Activated naive CD4-positive, alpha-beta T cell treated with anti-CD3 and anti-CD28 coated beads, Interleukin-2, amount 50 U/mL, for 24 hours (primary cell): ENCODE measurements at regions not wholly inside any gene's neighbourhood (a gene's known extent, or its start where the extent isn't known, plus 50 kb on each side); places are given as distances from the start of the nearest gene placed in this dataset.
"Not testable (repeated sequence)": the region's sequence is repeated elsewhere in the genome, so short reads cannot be mapped to it uniquely, and the experiment has no call there.

Source experiments
- H3K27ac Mint-ChIP-seq: one replicate; pipeline ENCODE4 v1.8.0; 2021; ENCODE audit warnings: mild to moderate bottlenecking, mixed read lengths
- H3K27me3 Mint-ChIP-seq: one replicate; pipeline ENCODE4 v1.8.0; 2021; ENCODE audit warnings: mixed read lengths
- H3K36me3 Mint-ChIP-seq: one replicate; pipeline ENCODE4 v1.8.0; 2021; ENCODE audit warnings: mixed read lengths
- H3K4me1 Mint-ChIP-seq: one replicate; pipeline ENCODE4 v1.8.0; 2021; ENCODE audit warnings: mixed read lengths
- H3K4me3 Mint-ChIP-seq: one replicate; pipeline ENCODE4 v1.8.0; 2021; ENCODE audit warnings: mild to moderate bottlenecking, mixed read lengths
- H3K9me3 Mint-ChIP-seq: one replicate; pipeline ENCODE4 v1.8.0; 2021; ENCODE audit warnings: mixed read lengths

- Mint-ChIP-seq H3K9me3 (no peaks in the 10 kb centered on the region), H3K27me3 (no peaks in the 10 kb centered on the region), H3K4me1 (no peaks in the 10 kb centered on the region), H3K27ac (no peak overlapping the region), H3K36me3 (no peaks in the 10 kb centered on the region), H3K4me3 (no peak overlapping the region)
Observed at GRCh38 chr13:76610819-76611415, 275.3 kb downstream of the KCTD12 start.

- Mint-ChIP-seq H3K4me1 (no peaks in the 10 kb centered on the region), H3K4me3 (no peak overlapping the region), H3K27me3 (no peaks in the 10 kb centered on the region), H3K36me3 (no peaks in the 10 kb centered on the region), H3K9me3 (no peaks in the 10 kb centered on the region), H3K27ac (no peak overlapping the region)
Observed at GRCh38 chr13:76609643-76610042, 276.6 kb downstream of the KCTD12 start.

GRCh38 chr13:76607866-76608265 is 278.3 kb downstream of the KCTD12 start:
- H3K4me3 Mint-ChIP-seq: no peak overlapping the region
- no peaks in the 10 kb centered on the region for H3K9me3 Mint-ChIP-seq
- no peak overlapping the region for H3K27ac Mint-ChIP-seq
- no peaks in the 10 kb centered on the region for H3K27me3 Mint-ChIP-seq
- H3K36me3 Mint-ChIP-seq: no peaks in the 10 kb centered on the region
- no peaks in the 10 kb centered on the region for H3K4me1 Mint-ChIP-seq

GRCh38 chr13:76600081-76600480 is 286.1 kb downstream of the KCTD12 start:
- no peaks in the 10 kb centered on the region for H3K36me3 Mint-ChIP-seq
- H3K9me3 Mint-ChIP-seq: no peaks in the 10 kb centered on the region
- H3K4me1 Mint-ChIP-seq: no peaks in the 10 kb centered on the region
- no peak overlapping the region for H3K4me3 Mint-ChIP-seq
- H3K27me3 Mint-ChIP-seq: peaks cover 2% of the 10 kb centered on the region
- H3K27ac Mint-ChIP-seq: no peak overlapping the region

- no peak overlapping the region for H3K27ac Mint-ChIP-seq
- no peak overlapping the region for H3K4me3 Mint-ChIP-seq
- no peaks in the 10 kb centered on the region for H3K36me3 Mint-ChIP-seq
- peaks cover 5% of the 10 kb centered on the region for H3K27me3 Mint-ChIP-seq
- no peaks in the 10 kb centered on the region for H3K9me3 Mint-ChIP-seq
- no peaks in the 10 kb centered on the region for H3K4me1 Mint-ChIP-seq
Observed at GRCh38 chr13:76597868-76598267, 288.3 kb downstream of the KCTD12 start.

GRCh38 chr13:76596216-76596615 is 290.0 kb downstream of the KCTD12 start:
- H3K9me3 Mint-ChIP-seq: no peaks in the 10 kb centered on the region
- no peak overlapping the region for H3K4me3 Mint-ChIP-seq
- peaks cover 8% of the 10 kb centered on the region for H3K27me3 Mint-ChIP-seq
- no peaks in the 10 kb centered on the region for H3K4me1 Mint-ChIP-seq
- no peak overlapping the region for H3K27ac Mint-ChIP-seq
- H3K36me3 Mint-ChIP-seq: no peaks in the 10 kb centered on the region

- Mint-ChIP-seq H3K27me3 (peaks cover 8% of the 10 kb centered on the region), H3K4me1 (no peaks in the 10 kb centered on the region), H3K27ac (no peak overlapping the region), H3K36me3 (no peaks in the 10 kb centered on the region), H3K9me3 (no peaks in the 10 kb centered on the region), H3K4me3 (no peak overlapping the region)
Observed at GRCh38 chr13:76594435-76594834, 291.8 kb downstream of the KCTD12 start.

GRCh38 chr13:76586842-76587241 is 299.4 kb downstream of the KCTD12 start:
- Mint-ChIP-seq H3K4me1 (no peaks in the 10 kb centered on the region), H3K4me3 (no peak overlapping the region), H3K9me3 (no peaks in the 10 kb centered on the region), H3K27ac (no peak overlapping the region), H3K36me3 (no peaks in the 10 kb centered on the region), H3K27me3 (peaks cover 11% of the 10 kb centered on the region)

GRCh38 chr13:76579701-76580100 is 306.5 kb downstream of the KCTD12 start:
- Mint-ChIP-seq H3K36me3 (no peaks in the 10 kb centered on the region), H3K27me3 (peaks cover 2% of the 10 kb centered on the region), H3K9me3 (peaks cover 17% of the 10 kb centered on the region), H3K4me3 (no peak overlapping the region), H3K4me1 (no peaks in the 10 kb centered on the region), H3K27ac (no peak overlapping the region)

- not testable (repeated sequence) for H3K27ac Mint-ChIP-seq, H3K36me3 Mint-ChIP-seq, H3K27me3 Mint-ChIP-seq, H3K4me1 Mint-ChIP-seq, H3K4me3 Mint-ChIP-seq
- H3K9me3 Mint-ChIP-seq: peaks cover 17% of the 10 kb centered on the region
Observed at GRCh38 chr13:76575634-76576033, 310.6 kb downstream of the KCTD12 start.

GRCh38 chr13:76570510-76570971 is 315.7 kb downstream of the KCTD12 start:
- Mint-ChIP-seq H3K27ac (no peak overlapping the region), H3K4me1 (no peaks in the 10 kb centered on the region), H3K9me3 (no peaks in the 10 kb centered on the region), H3K36me3 (no peaks in the 10 kb centered on the region), H3K4me3 (no peak overlapping the region), H3K27me3 (peaks cover 2% of the 10 kb centered on the region)

- Mint-ChIP-seq H3K27me3 (no peaks in the 10 kb centered on the region), H3K36me3 (no peaks in the 10 kb centered on the region), H3K27ac (no peak overlapping the region), H3K4me1 (no peaks in the 10 kb centered on the region), H3K4me3 (no peak overlapping the region), H3K9me3 (no peaks in the 10 kb centered on the region)
Observed at GRCh38 chr13:76556627-76557026, 329.6 kb downstream of the KCTD12 start.

GRCh38 chr13:76552807-76553206 is 333.4 kb downstream of the KCTD12 start:
- H3K4me1 Mint-ChIP-seq: no peaks in the 10 kb centered on the region
- peaks cover 3% of the 10 kb centered on the region for H3K27me3 Mint-ChIP-seq
- H3K27ac Mint-ChIP-seq: no peak overlapping the region
- no peak overlapping the region for H3K4me3 Mint-ChIP-seq
- H3K36me3 Mint-ChIP-seq: peaks cover 2% of the 10 kb centered on the region
- no peaks in the 10 kb centered on the region for H3K9me3 Mint-ChIP-seq

GRCh38 chr13:76552041-76552772 is 334.0 kb downstream of the KCTD12 start:
- Mint-ChIP-seq H3K27ac (no peak overlapping the region), H3K4me1 (no peaks in the 10 kb centered on the region), H3K36me3 (peaks cover 2% of the 10 kb centered on the region), H3K9me3 (no peaks in the 10 kb centered on the region), H3K4me3 (no peak overlapping the region), H3K27me3 (peaks cover 3% of the 10 kb centered on the region)

GRCh38 chr13:76542176-76542575 is 344.0 kb downstream of the KCTD12 start:
- Mint-ChIP-seq H3K27ac (no peak overlapping the region), H3K4me1 (no peaks in the 10 kb centered on the region), H3K27me3 (peaks cover 4% of the 10 kb centered on the region), H3K36me3 (no peaks in the 10 kb centered on the region), H3K4me3 (no peak overlapping the region), H3K9me3 (no peaks in the 10 kb centered on the region)

- peaks cover 7% of the 10 kb centered on the region for H3K27me3 Mint-ChIP-seq
- no peaks in the 10 kb centered on the region for H3K36me3 Mint-ChIP-seq
- H3K27ac Mint-ChIP-seq: no peak overlapping the region
- no peak overlapping the region for H3K4me3 Mint-ChIP-seq
- no peaks in the 10 kb centered on the region for H3K4me1 Mint-ChIP-seq
- H3K9me3 Mint-ChIP-seq: no peaks in the 10 kb centered on the region
Observed at GRCh38 chr13:76538004-76538403, 348.2 kb downstream of the KCTD12 start.
